ENCODE measurements at regions not wholly inside any gene's neighbourhood (a gene's known extent, or its start where the extent isn't known, plus 50 kb on each side); places are given as distances from the start of the nearest gene placed in this dataset.
A peak's percentile ranks its signal among the peaks of the same experiment; 100 is the strongest.

DNA sequence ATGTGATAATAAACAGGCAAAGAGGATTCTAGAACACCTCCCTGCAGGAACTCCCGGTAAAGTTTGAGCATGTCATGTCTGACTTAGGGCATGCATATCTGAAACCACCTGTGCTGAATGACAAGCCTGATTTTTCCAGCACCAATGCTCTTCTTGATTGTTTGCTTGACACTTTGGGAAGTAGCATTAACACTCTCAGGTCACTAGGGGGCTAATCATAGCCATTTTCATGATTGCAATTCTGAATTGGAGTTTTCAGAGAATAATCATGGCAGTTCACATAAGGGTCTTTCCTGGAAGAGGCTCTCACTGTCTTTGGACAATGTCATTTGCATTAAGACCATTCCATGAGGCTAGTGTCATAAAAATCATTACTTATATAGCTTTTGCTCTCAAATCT lies 234.4 kb upstream of the MTNR1B start:
- no peak overlapping the region for H3K4me2 ChIP-seq (ENCODE audit: unreplicated experiment)
- no peak overlapping the region for H2AFZ ChIP-seq
- H3K79me2 ChIP-seq (ENCODE audit: insufficient read depth), result no peaks in the 10 kb centered on the region
- in situ Hi-C loops (cut with MboI), result no loop called here
- no peaks in the 10 kb centered on the region for H3F3A ChIP-seq (ENCODE audit: insufficient read depth)
- no peaks in the 10 kb centered on the region for H3K9me2 ChIP-seq (ENCODE audit: insufficient read depth)
- no peaks in the 10 kb centered on the region for H3K4me1 ChIP-seq (ENCODE audit: insufficient read depth)
- no peak overlapping the region for H3K9ac ChIP-seq
- H3K9me3 ChIP-seq (ENCODE audit: low read depth), result no peaks in the 10 kb centered on the region
- H3K4me3 ChIP-seq, result no peak overlapping the region
- 54 to 71% methylated on average over 1 of the region's 1 CpG for WGBS, 2 experiments (ENCODE audit: low coverage in 1 of 2, low lambda C conversion rate in 2 of 2, missing lambda C conversion rate in 2 of 2)
- peak; percentile 10 for DNase-seq
- TF ChIP-seq EZH2phosphoT487 (IDR thresholded peaks at IDR 0.05; ENCODE audit: insufficient read depth, low read depth) (no peak), EZH2 (IDR thresholded peaks at IDR 0.05; ENCODE audit: insufficient read depth, poor library complexity, severe bottlenecking) (no peak)
- H3K27me3 ChIP-seq (replicated peaks; ENCODE audit: insufficient read depth), result 0 out of 2 replicates have a peak, but pooled peaks cover 3% of the 10 kb centered on the region
- H3K36me3 ChIP-seq (ENCODE audit: low read depth), result no peaks in the 10 kb centered on the region
- H4K20me1 ChIP-seq (ENCODE audit: insufficient read depth), result no peaks in the 10 kb centered on the region
- H3K27ac ChIP-seq, result no peak overlapping the region

DNA sequence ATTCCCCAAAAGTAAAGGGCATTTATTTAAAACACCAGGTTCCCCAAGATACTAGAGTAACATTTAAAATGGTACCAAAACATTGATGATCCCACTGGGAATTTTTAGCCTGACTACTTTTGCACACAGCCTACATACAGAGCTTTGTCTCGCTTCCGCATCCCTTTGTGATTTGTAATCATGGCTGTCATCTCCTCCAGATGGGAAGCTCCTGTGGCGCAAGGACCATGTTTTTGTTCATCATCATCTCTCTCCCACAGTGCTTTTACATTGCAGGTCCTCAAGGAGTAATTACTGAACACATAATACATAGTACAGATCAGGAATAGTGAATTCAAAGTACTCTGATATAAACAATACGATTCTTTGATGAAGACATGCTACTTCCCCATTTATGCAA lies 231.2 kb upstream of the MTNR1B start:
- H4K20me1 ChIP-seq (ENCODE audit: insufficient read depth), result no peaks in the 10 kb centered on the region
- H3K4me3 ChIP-seq, result no peak overlapping the region
- H2AFZ ChIP-seq, result no peak overlapping the region
- in situ Hi-C loops (cut with MboI), result no loop called here
- H3K4me2 ChIP-seq (ENCODE audit: unreplicated experiment), result no peak overlapping the region
- H3K9ac ChIP-seq, result no peak overlapping the region
- no peaks in the 10 kb centered on the region for H3F3A ChIP-seq (ENCODE audit: insufficient read depth)
- peak; percentile 26 for DNase-seq
- no peak for TF ChIP-seq EZH2phosphoT487 (IDR thresholded peaks at IDR 0.05; ENCODE audit: insufficient read depth, low read depth)
- no peak for TF ChIP-seq EZH2 (IDR thresholded peaks at IDR 0.05; ENCODE audit: insufficient read depth, poor library complexity, severe bottlenecking)
- H3K9me2 ChIP-seq (ENCODE audit: insufficient read depth), result no peaks in the 10 kb centered on the region; the same call in 1 of the 2 replicates
- H3K36me3 ChIP-seq (ENCODE audit: low read depth), result no peaks in the 10 kb centered on the region
- no peak overlapping the region for H3K27ac ChIP-seq
- no peaks in the 10 kb centered on the region for H3K27me3 ChIP-seq (replicated peaks; ENCODE audit: insufficient read depth)
- WGBS, 2 experiments (ENCODE audit: low coverage in 1 of 2, low lambda C conversion rate in 2 of 2, missing lambda C conversion rate in 2 of 2), result 59 to 68% methylated on average over 4 of the region's 4 CpGs
- no peaks in the 10 kb centered on the region for H3K4me1 ChIP-seq (ENCODE audit: insufficient read depth)
- H3K9me3 ChIP-seq (ENCODE audit: low read depth), result no peaks in the 10 kb centered on the region
- H3K79me2 ChIP-seq (ENCODE audit: insufficient read depth), result no peaks in the 10 kb centered on the region

DNA sequence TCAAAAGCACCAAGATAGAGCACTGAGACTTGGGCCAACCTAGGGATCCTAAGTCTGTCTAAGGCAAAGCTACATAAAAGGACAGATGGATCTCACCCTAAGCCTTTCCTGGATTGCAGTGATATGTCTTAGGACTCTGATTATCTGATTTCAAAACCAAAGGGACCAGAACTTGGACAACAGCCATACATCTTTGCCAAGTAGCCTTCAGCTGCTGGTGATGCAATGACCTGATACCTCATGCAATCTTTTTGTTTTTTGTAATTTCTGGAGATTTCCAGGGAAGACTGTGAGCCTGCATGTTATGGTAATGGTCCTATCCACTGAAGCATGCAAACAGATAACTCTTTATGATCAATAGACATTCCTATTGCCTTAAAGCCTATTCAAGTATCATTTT lies 230.4 kb upstream of the MTNR1B start:
- H3F3A ChIP-seq (ENCODE audit: insufficient read depth), result no peaks in the 10 kb centered on the region
- H3K4me1 ChIP-seq (ENCODE audit: insufficient read depth), result no peaks in the 10 kb centered on the region
- H3K9me3 ChIP-seq (ENCODE audit: low read depth), result no peaks in the 10 kb centered on the region
- in situ Hi-C loops (cut with MboI), result no loop called here
- no peaks in the 10 kb centered on the region for H3K27me3 ChIP-seq (replicated peaks; ENCODE audit: insufficient read depth)
- H3K9me2 ChIP-seq (ENCODE audit: insufficient read depth), result no peaks in the 10 kb centered on the region; the same call in 1 of the 2 replicates
- no peak overlapping the region for H3K27ac ChIP-seq
- peak; percentile 32 for DNase-seq
- H2AFZ ChIP-seq, result no peak overlapping the region
- H3K4me3 ChIP-seq, result no peak overlapping the region
- H3K79me2 ChIP-seq (ENCODE audit: insufficient read depth), result no peaks in the 10 kb centered on the region
- no peak overlapping the region for H3K4me2 ChIP-seq (ENCODE audit: unreplicated experiment)
- H3K9ac ChIP-seq, result no peak overlapping the region
- no peaks in the 10 kb centered on the region for H3K36me3 ChIP-seq (ENCODE audit: low read depth)
- TF ChIP-seq EZH2 (IDR thresholded peaks at IDR 0.05; ENCODE audit: insufficient read depth, poor library complexity, severe bottlenecking) (no peak), EZH2phosphoT487 (IDR thresholded peaks at IDR 0.05; ENCODE audit: insufficient read depth, low read depth) (no peak)
- no peaks in the 10 kb centered on the region for H4K20me1 ChIP-seq (ENCODE audit: insufficient read depth)

DNA sequence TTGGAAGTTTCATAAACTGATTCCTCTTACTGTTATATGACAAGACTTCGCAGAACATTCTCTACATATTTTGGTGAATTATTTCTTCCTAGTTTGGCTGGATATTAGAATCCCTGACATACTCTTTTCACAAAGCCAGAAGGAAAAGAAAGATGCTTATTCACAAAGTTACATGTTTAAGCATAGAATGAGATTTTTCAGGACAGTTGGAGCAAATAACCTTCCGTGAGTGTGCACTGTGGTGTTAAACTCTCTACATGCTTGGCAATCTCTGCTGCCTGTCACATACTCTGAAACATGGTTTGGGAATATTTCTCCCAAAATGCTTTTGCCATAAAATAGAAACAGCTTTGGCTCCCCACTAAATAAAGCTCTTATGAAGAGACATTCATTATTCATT lies 230.0 kb upstream of the MTNR1B start:
- Histone ChIP-seq H3K79me2 (ENCODE audit: insufficient read depth) (no peaks in the 10 kb centered on the region), H3K9me3 (ENCODE audit: low read depth) (no peaks in the 10 kb centered on the region), H3K9ac (no peak overlapping the region), H3K4me1 (ENCODE audit: insufficient read depth) (no peaks in the 10 kb centered on the region), H3K4me3 (no peak overlapping the region), H3F3A (ENCODE audit: insufficient read depth) (no peaks in the 10 kb centered on the region), H3K27ac (no peak overlapping the region), H3K36me3 (ENCODE audit: low read depth) (no peaks in the 10 kb centered on the region), H3K4me2 (ENCODE audit: unreplicated experiment) (no peak overlapping the region), H3K27me3 (replicated peaks; ENCODE audit: insufficient read depth) (no peaks in the 10 kb centered on the region), H4K20me1 (ENCODE audit: insufficient read depth) (no peaks in the 10 kb centered on the region), H2AFZ (no peak overlapping the region), H3K9me2 (ENCODE audit: insufficient read depth) (no peaks in the 10 kb centered on the region; the same call in 1 of the 2 replicates)
- 29 to 30% methylated on average over 2 of the region's 2 CpGs for WGBS, 2 experiments (ENCODE audit: low coverage in 1 of 2, low lambda C conversion rate in 2 of 2, missing lambda C conversion rate in 2 of 2)
- DNase-seq, result no peak
- TF ChIP-seq EZH2 (IDR thresholded peaks at IDR 0.05; ENCODE audit: insufficient read depth, poor library complexity, severe bottlenecking), result no peak
- in situ Hi-C loops (cut with MboI), result no loop called here

DNA sequence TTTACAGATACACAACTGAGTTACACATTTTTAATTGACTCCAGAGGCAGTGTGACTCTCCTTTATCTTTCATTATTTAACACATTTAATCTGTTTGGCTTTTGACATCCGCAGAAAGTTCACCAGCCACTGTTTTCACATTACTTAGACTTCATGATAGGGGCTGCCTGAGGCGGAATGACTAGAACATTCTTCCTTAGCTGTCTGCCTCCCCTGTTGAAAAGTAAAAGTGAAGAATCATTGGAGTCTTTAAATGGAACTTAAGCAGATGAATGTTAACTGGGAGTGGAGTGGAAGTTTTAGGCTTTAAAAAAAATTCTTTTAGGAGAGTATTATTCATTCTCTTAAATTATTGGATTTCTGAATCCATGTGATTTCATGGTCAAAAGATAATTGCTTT lies 229.2 kb upstream of the MTNR1B start:
- no peaks in the 10 kb centered on the region for H3K9me3 ChIP-seq (ENCODE audit: low read depth)
- H3K9ac ChIP-seq, result no peak overlapping the region
- no peaks in the 10 kb centered on the region for H3F3A ChIP-seq (ENCODE audit: insufficient read depth)
- H4K20me1 ChIP-seq (ENCODE audit: insufficient read depth), result no peaks in the 10 kb centered on the region
- H2AFZ ChIP-seq, result no peak overlapping the region
- no peaks in the 10 kb centered on the region for H3K36me3 ChIP-seq (ENCODE audit: low read depth)
- no peak for DNase-seq
- H3K9me2 ChIP-seq (ENCODE audit: insufficient read depth), result no peaks in the 10 kb centered on the region; the same call in 1 of the 2 replicates
- 2% methylated on average over 2 of the region's 2 CpGs for WGBS, 2 experiments (ENCODE audit: low coverage in 1 of 2, low lambda C conversion rate in 2 of 2, missing lambda C conversion rate in 2 of 2)
- H3K79me2 ChIP-seq (ENCODE audit: insufficient read depth), result no peaks in the 10 kb centered on the region
- no peak overlapping the region for H3K4me3 ChIP-seq
- in situ Hi-C loops (cut with MboI), result no loop called here
- no peaks in the 10 kb centered on the region for H3K27me3 ChIP-seq (replicated peaks; ENCODE audit: insufficient read depth)
- H3K4me1 ChIP-seq (ENCODE audit: insufficient read depth), result no peaks in the 10 kb centered on the region
- H3K4me2 ChIP-seq (ENCODE audit: unreplicated experiment), result no peak overlapping the region
- no peak overlapping the region for H3K27ac ChIP-seq
- TF ChIP-seq EZH2phosphoT487 (IDR thresholded peaks at IDR 0.05; ENCODE audit: insufficient read depth, low read depth) (no peak), EZH2 (IDR thresholded peaks at IDR 0.05; ENCODE audit: insufficient read depth, poor library complexity, severe bottlenecking) (no peak)

Measured in GM23248 (cell line).